ENCODE measurements at regions not wholly inside any gene's neighbourhood (a gene's known extent, or its start where the extent isn't known, plus 50 kb on each side); places are given as distances from the start of the nearest gene placed in this dataset.

GRCh38 chr3:152891678-152892077 is 56.7 kb downstream of the P2RY1 start:
- TF ChIP-seq CTCF (IDR thresholded peaks at IDR 0.05) (no peak), ZFX (IDR thresholded peaks at IDR 0.05; ENCODE audit: borderline replicate concordance) (no peak)

Data from 22Rv1 (cell line).